HG02870 (cell line): ENCODE measurements at regions not wholly inside any gene's neighbourhood (a gene's known extent, or its start where the extent isn't known, plus 50 kb on each side); places are given as distances from the start of the nearest gene placed in this dataset.

Source experiments
- ATAC-seq: cut with Tn5 transposase; IDR thresholded peaks from one replicate; pipeline ENCODE4 v1.9.1; 2021; ENCODE audit warnings: mild to moderate bottlenecking, moderate library complexity; ENCODE audit not compliant: unreplicated experiment

DNA sequence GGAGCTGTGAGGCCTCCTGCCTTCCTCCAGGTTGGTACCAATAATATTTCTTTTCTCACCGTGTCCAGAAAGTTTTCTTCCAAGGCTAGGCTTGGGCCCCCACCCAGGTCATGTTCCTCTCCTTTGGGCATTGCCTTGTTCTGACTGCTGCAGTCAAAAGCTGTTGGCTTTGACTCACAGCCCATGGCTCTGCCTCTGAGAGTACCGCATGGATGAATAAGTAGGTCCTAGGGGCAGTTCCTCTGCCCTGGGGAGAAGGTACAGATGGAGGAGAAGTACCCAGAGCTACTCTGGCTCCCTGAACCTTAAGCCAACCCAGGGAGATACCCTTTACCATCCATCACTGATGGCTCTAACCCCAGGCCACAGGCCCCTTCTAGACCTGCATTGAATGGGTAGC, 115.0 kb downstream of the NAV1 start:
- no peak for ATAC-seq

DNA sequence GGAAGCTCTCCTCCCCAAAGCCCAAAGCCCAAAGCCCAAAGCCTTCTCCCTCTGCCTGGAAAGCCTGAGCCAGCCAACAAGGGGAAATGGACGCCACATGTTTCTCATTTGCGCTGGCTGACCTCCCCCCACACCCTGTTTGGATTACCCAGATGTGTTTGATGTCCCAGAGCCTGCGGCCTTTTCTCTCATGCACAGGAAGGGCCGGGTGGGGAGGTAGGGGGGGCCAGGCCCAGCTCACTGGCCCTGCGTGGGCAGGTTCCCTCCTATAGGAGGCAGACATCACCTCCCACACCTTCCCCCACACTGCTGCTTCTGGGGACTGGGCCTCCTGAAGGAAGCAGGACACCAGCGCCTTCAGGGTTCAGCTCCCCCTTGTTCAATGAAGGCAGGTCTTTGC, 116.3 kb downstream of the NAV1 start:
- ATAC-seq: no peak

DNA sequence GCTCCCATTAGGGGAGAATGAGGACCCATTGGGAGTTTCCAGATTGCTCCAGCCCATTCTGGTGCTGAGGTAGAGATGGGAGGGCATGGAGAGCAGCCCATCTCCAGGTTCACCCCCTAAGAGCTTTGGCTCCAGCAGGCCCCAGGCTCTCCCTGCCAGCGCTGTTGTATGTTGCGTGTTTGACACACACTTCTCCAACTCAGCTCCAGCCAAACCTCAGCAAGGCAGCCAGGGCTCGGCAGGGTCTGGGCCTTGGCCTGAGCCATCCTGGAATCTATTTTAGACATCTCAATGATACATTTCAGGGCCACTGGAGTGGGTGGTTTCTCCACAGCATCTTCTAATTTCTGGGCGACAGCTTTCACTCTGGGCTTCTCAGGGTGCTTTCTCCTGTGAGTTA, 117.0 kb downstream of the NAV1 start:
- ATAC-seq: no peak

DNA sequence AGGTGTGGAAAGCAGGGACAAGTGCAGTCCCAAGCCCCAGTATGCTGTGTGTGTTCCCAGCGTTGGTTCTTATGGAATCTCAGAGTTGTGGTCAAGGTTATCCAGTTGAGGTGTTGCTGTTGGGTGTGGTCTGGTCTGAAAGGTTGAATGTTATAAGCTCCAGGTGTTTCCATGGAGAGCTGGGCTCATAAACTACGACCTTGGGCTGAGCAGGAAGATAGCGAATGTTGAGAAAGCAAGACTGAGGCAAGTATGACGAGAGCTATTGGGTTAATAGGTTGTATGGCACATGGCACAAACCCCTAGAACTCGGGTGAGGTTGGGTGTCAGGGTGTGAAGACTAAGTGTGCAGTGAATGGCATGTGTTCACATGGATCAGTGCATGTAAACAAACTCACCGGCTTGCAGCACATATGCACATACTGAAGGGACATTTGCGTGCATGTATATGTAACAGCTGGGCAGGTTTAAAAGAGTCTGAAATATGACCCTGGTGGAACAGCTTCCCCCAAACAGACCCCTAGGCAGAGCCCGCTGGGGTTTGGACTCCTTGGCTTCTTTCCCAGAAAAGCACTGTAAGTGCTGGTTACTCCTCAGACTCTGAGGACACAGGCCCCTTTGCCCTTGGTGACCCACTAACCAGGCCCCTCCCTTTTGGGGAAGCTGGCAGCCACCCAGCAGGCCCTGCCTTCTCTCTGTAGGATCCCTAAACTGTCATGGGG, 117.5 kb downstream of the NAV1 start:
- no peak for ATAC-seq

DNA sequence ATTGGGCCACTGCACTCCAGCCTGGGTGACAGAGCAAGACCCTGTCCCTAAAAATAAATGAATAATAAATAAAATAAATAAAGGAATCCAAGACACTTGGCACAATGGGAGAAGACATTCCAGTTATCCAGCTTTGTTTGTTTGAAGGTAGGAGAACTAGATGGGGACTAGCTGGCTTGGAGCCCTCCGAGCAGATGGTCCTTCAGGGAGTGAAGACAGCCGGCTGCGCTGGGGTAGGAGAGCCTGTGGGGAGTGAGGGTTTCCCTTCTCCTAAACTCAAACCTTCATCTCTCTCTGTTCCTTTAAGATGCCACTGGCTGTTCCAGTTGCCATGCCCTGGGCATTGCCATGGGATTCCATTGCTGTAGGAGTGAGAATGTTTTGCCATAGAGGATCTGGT, 120.6 kb downstream of the NAV1 start:
- no peak for ATAC-seq

DNA sequence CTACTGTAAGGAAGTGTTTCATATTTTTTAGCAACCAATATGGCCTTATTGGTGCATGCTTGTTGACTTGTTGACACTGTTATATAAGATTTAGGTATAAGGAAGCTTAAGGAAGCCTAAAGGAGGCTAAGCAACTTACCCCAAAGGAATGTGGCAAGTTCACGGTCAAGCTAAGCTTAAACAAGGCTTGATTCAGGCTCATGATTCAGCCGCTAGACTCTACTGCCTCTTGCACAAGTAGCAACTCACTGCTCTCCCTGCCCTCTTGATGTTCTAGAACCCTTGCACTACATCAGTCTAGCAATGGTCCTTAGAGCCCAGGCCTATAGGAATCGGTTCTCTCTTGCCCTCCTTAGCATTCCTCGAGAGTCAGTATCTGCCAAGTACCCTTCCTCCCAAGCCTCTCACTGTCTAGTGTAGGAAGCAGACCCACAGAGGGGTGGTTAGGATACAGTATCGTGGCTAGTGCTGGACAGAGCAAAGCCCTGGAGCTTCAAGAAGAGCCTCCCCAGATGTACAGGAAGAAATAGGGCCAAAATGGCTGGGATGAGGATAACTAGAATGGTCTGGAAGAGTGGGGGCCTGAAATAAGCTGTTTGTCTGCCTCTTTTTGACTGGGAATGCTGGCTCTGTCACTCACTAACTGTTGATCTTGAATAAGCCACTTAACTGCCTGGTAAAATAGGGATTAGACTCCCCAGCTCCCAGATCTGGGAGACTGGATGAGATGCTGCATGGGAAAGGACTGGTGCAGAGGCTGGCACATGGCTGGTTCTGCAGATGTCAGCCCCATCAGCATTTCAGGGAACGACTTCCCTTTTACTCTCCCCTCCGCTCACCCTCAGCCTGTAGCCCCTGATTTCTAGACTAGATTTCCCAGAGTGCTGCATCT, 122.2 kb downstream of the NAV1 start:
- no peak for ATAC-seq

DNA sequence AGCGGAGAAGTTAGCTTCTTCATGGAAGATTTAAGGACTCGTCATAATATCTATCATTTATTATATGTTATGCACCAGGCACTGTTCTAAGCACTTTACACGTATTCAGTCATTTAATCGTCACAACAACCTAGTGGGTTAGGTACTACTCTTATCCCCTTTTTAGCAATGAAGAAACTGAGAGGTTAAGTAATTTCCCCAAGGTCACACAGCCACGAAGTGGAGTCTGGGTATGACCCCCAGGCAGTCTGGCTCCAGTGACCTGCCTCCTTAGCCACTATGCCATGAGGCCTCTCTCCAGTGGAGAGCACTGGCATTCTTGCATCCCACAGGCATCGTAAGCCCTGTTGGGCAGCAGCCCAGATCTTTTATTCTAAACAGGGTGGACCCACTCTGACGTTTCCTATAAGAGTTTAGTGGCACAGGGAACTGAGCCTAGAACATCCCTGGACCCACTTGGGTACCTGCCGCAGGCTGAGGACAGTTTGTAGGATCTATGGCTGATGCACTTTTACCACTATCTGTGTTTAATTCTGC, 123.0 kb downstream of the NAV1 start:
- no peak for ATAC-seq

DNA sequence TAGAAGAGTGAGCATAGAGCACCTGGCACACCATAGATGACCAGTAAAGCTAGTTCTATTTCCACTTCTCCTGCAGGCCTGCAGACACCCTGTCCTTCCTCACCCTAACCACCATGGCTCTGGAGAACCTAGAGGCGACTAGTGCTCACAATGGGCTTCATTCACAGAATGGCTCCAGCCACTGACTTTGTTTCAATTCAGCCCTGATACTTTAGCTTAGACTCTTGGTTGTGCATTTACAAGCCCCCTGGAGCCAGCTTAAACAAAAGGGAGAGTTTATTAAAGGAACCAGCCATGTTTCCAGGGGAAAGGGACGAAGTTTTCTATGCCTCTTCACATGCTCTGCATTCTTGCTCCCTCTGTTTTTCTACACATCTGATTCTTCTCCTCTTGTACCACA, 123.7 kb downstream of the NAV1 start:
- ATAC-seq: no peak

DNA sequence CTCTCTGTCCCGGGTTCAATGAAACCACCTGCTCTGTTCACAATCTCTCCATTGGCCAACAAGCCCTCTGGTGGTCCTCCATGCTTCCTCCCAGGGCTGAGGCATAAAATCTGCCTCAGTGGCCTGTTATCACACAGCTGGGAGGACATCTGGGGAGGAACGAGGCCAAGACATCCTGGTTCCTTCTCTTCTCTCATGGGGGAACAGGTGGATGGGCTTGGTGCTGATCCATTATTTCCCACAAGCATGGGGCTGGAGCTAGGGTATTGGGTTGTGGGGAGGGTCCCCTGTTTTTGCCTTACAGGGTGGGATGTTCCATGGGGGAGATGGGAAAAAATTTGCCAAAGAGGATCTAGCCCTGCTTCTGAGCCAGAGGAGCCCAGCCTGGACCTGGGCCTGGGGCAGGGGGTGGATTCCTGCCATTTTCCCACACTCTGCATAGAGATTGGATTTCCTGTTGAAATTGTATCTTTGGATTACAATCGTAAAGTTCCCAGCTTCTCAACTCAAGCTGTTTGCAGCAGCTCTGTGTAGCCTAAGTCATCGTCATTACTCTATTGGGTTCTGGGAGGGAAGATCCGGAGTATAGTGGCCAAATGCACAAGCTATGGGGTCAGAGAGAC, 124.7 kb downstream of the NAV1 start:
- no peak for ATAC-seq

DNA sequence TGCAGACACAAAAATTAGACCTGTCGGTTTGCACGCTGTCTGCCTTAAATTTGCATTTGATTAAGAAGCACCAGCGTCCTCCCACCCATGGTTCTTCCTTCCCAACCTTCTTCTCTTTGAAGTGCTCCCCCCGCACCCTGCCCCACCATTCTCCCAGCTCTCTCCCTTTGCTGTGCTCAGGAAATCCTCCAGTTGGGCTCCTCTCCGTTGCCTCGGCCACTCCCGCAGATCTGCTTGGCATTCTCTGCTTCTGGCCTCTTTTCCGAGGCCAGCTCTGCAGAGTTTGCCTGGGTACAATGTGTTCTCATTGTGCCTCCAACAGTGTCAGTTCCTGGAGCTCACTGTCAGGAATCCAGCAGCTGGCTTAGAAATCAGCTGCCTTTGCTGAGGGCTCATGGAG, 126.1 kb downstream of the NAV1 start:
- no peak for ATAC-seq

DNA sequence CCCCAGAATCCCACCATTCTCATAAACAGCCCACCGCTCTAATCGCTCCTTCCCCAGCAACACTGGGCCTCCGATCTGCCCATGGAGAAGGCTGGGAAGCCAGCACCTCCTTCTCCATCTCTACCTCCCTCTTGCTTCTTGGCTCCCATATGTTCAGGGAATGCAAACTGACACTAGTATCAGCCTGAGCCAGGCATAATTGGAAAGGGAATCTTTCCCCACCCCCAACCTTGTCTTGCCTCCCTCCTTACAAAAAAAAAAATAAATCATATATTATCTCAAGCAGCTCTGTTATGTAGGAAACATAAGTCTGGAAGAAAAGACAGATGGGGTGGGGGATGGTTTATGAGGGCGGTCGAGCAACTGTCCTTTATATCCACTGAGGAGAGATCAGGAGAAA, 127.2 kb downstream of the NAV1 start:
- ATAC-seq: no peak

DNA sequence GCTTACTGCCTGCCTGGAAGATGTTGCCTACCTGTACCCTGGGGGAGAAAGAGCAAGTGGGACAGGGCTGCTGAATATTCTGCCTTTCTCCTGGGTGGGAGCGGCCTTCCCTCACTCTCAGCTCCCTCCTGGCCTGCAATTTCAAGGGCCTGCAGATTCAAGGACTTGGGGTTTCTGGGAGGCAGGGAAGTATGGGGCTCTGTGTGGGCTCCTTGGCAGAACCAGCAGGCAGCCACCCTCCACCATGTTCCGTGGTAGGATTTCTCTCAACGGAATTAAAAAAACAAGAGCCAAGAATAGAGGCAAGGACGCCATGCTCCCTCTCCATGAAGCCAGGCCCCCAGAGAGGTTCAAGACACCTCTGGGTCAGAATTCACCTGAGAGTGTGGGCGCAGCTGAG, 127.7 kb downstream of the NAV1 start:
- no peak for ATAC-seq

DNA sequence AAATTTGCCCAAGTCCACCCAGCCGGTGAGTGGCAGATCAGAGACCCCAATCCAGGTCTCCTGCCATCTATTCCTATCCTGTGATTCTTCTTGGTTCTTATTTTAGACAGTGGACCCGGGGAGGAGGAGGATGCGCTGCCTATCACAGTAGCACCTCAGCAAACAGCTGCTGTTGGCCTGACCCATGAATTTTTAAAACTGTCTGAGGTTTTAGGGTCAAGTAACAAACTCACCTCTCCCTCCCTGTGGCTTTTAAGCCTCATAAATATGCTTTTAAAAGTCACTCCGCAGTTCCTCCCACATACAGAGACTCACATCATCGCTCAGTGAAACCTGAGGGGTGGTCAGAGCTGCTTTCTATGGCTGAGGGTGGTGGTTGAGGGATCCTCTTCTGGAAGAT, 128.6 kb downstream of the NAV1 start:
- no peak for ATAC-seq

DNA sequence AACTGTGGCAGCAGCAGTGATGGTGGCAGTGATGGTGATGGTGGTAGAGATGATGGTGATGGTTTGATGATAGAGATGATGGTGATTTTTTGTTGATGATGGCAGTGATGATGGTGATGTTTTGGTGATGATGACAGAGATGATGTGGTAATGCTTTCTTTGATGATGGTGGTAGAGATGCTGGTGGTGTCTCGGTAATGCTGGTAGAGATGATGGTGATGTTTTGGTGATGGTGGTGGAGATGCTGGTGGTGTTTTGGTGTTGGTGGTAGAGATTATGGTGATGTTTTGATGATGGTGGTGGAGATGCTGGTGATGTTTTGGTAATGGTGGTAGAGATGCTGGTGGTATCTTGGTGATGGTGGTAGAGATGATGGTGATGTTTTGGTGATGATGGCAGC, 131.6 kb downstream of the NAV1 start:
- ATAC-seq: no peak

DNA sequence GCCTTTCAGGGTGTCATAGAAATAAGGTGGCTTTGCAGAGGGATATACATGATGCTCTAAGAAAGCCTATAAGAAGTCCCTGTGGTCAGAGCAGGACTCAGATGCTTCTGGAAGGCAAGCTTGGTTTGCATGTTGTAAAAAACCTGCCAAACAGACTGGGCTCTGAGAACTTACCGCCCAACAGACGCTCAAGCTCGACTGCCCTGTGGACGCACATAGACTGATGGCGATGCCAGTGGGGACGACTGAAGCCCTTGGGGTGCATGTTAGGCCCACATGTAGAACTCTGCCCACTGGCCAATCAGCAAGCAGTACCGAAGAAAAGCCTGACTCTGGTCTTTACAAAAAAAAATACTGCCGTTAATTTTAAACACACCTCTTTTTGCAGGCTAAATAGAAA, 133.8 kb downstream of the NAV1 start:
- ATAC-seq: no peak

DNA sequence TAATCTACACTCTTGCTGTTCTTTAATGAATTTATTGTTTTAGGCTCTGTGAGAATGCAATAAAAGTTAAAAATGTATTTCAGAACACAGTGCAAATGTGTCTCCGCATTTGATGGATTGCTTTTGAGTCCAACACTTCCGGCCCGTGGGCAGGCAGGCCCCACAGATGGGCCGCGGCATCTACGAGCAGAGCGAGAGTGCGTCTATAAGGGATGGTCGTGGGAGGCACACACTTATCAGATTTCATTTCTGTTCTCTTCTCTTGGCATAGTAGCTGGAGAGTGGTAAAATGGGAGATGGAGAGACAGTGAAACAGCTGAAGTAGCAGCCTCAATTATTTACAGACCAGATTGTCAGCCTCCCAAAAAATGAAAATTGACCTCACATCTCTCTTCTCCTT, 134.2 kb downstream of the NAV1 start:
- no peak for ATAC-seq

DNA sequence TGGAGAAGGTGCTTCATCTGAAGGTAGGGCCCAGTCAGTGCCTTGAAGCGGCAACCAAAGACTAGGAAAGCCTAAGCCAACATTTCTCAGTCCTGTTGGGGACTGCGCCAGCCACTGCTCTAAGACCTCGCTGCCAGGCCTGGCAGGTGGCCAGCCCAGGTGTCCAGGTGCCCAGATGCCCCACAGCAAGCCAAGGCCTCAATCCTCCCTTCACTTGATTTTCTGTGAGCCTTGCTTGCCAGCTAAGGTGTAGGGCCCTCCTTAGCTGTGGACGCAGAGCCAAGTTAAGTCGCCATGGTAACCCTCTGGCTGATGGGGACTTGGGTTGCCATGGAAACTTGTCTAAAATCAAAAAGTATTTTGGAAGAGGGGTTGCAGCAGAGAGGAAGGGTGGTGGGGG, 135.0 kb downstream of the NAV1 start:
- ATAC-seq: no peak

DNA sequence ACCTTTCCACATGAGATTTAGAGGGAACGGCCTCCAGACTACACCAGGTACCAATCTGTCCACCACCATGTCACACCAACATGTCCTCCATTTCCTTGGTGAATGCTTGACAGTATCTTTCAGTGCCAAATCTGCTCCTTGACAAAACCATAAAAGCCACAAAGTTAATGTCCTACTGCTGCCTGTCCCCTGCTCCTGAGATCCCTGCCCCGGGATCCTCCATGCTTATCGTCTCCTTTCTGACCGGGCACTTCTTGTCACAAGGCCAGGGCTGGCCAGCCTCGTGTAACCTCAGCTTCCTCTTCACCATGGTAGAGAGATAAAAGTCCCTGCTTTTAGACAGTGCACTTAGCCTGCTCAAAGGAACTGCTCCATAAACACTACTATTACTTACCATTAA, 136.2 kb downstream of the NAV1 start:
- no peak for ATAC-seq

DNA sequence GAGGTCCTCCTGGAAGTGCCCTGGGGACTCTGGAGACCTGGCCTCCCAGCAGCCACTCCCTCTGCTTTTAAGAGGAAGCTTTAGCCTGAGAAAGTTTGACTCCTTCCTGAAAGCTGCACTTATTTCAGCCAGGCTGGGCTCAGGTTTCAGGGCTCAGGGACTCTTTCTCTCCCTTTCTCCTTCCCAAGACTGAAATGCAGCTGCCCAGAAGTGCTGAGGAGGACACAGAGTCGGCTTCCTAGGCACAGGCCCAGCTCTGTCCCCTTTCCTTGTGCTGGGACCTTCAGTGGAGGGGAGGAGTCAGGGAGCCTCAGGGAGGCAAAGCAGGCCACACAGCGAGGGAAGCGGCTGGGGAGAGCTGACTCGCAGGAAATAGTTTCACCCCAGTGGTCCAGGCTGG, 137.3 kb downstream of the NAV1 start:
- no peak for ATAC-seq

DNA sequence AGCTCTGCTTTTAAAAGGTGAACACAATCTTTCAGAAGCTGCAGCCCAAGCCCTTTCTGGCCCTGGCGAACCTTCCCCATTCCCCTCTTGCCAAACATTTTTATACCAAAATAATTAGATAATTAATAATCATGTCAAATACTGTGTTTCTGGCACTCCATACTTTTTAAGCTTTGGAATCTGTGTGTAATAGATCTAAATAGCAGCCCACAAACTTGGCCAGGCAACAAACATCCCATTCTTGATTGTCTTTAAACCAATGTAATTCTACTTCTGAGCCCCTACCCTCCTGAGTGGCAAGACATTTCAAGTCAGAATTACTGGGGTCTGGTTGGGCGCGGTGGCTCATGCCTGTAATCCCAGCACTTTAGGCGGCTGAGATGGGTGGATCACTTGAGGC, 137.7 kb downstream of the NAV1 start:
- no peak for ATAC-seq

DNA sequence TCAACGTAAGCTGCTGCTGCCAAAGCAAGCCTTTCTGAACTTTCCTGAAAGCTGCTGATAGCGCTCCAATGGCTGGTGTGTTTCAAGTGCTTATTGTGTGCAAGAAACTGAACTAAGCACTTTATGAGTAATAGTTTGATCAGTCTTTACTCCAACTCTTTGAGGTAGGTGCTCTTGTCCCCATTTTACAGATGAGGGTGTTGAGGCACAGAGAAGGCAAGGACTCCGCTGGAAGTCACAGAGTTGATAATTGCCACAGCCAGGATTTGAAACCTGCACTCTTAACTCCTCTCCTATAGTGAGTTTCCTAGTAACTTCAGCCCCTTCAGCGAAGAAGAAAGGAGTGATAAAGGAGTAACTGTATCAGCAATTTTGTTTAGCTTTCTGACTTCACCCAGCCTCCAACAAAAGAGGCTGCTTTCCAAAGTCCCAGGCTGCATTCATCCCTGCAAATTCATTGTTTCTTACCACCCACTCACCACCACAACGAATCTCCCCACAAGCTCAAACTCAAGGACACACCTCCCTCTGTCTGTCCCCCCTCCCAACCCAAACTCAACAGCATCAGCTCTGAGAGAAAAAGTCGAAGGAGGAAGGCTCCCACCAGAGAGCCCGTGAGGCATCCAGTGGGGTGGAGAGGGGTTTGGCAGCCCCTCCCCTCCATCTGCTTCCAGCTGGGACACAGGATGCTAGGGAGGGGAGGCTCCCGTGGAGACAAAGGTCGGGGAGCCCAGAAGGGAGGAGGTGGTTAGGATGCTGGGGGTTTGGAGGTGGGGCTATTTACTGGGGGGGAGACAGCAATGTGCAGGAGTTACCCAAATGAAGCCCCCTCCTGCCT, 139.6 kb downstream of the NAV1 start:
- no peak for ATAC-seq
